SU-DHL-6 (cell line): ENCODE measurements at regions not wholly inside any gene's neighbourhood (a gene's known extent, or its start where the extent isn't known, plus 50 kb on each side); places are given as distances from the start of the nearest gene placed in this dataset.

Source experiments
- H2AFZ ChIP-seq: fragments of 200-600 bp; sonication (generic); 2 replicates; pipeline ENCODE4 v1.6.1; 2014; ENCODE audit warnings: low read depth, mild to moderate bottlenecking, moderate library complexity, mixed read lengths, antibody characterized with exemption, low read length; ENCODE audit not compliant: severe bottlenecking
- H3F3A ChIP-seq: fragments of 200-600 bp; shearing (Covaris generic); 2 replicates; pipeline ENCODE4 v1.6.0; 2016; ENCODE audit warnings: antibody characterized with exemption, mild to moderate bottlenecking; ENCODE audit not compliant: insufficient read depth
- H3K27ac ChIP-seq: fragments of 200-600 bp; sonication (generic); 2 replicates; pipeline ENCODE4 v1.5.1; 2016; ENCODE audit warnings: low read depth, mild to moderate bottlenecking, low read length, moderate library complexity, mixed read lengths
- H3K27me3 ChIP-seq: fragments of 200-600 bp; sonication (generic), shearing (Covaris generic); 2 replicates; pipeline ENCODE4 v1.6.0; 2014; ENCODE audit warnings: mild to moderate bottlenecking, low read length
- H3K36me3 ChIP-seq: fragments of 200-600 bp; sonication (generic); 2 replicates; pipeline ENCODE4 v1.6.1; 2014; ENCODE audit warnings: mild to moderate bottlenecking, low read length, mixed read lengths
- H3K4me2 ChIP-seq: fragments of 300-600, 200-600 bp; shearing (Covaris generic), sonication (generic); 2 replicates; pipeline ENCODE4 v1.6.0; 2014; ENCODE audit warnings: low read length, low read depth, mild to moderate bottlenecking; ENCODE audit not compliant: poor library complexity, severe bottlenecking
- H3K4me3 ChIP-seq: fragments of 200-600 bp; sonication (generic); 2 replicates; pipeline ENCODE4 v1.5.1; 2014; ENCODE audit warnings: antibody characterized with exemption, low read length, mild to moderate bottlenecking, mixed read lengths; ENCODE audit not compliant: insufficient read depth, poor library complexity, severe bottlenecking
- H3K79me2 ChIP-seq: fragments of 200-600 bp; sonication (generic); 2 replicates; pipeline ENCODE4 v1.6.1; 2014; ENCODE audit warnings: mild to moderate bottlenecking, low read length, moderate library complexity; ENCODE audit not compliant: insufficient read depth
- H3K9ac ChIP-seq: fragments of 200-600 bp; sonication (generic); 2 replicates; pipeline ENCODE4 v1.7.0; 2014; ENCODE audit warnings: mild to moderate bottlenecking, low read length
- H3K9me2 ChIP-seq: fragments of 200-600 bp; sonication (generic); replicated peaks from 2 replicates; pipeline ENCODE4 v1.6.1; 2014; ENCODE audit warnings: low read length; ENCODE audit not compliant: insufficient read depth
- H3K9me3 ChIP-seq: fragments of 200-600 bp; sonication (generic); 2 replicates; pipeline ENCODE4 v1.6.1; 2014; ENCODE audit warnings: low read length, mixed read lengths; ENCODE audit not compliant: insufficient read depth
- H4K20me1 ChIP-seq: fragments of 200-600 bp; sonication (generic); 2 replicates; pipeline ENCODE4 v1.6.1; 2014; ENCODE audit warnings: low read depth, mild to moderate bottlenecking, antibody characterized with exemption, low read length, moderate library complexity, mixed read lengths
- EZH2phosphoT487 ChIP-seq: fragments of 200-600 bp; sonication (generic), shearing (Covaris generic); conservative IDR thresholded peaks from 2 replicates; pipeline ENCODE4 v1.6.1; 2018; ENCODE audit warnings: mild to moderate bottlenecking, antibody characterized with exemption, low read length, moderate library complexity, mixed read lengths
- TF ChIP-seq, protein P1 (sequence below): fragments of 200-600 bp; sonication (generic); IDR thresholded peaks from one replicate; pipeline ENCODE4 v1.5.1; 2017; ENCODE audit warnings: antibody characterized with exemption, mild to moderate bottlenecking, low read length, moderate library complexity; ENCODE audit not compliant: insufficient read depth, poor library complexity, severe bottlenecking

DNA sequence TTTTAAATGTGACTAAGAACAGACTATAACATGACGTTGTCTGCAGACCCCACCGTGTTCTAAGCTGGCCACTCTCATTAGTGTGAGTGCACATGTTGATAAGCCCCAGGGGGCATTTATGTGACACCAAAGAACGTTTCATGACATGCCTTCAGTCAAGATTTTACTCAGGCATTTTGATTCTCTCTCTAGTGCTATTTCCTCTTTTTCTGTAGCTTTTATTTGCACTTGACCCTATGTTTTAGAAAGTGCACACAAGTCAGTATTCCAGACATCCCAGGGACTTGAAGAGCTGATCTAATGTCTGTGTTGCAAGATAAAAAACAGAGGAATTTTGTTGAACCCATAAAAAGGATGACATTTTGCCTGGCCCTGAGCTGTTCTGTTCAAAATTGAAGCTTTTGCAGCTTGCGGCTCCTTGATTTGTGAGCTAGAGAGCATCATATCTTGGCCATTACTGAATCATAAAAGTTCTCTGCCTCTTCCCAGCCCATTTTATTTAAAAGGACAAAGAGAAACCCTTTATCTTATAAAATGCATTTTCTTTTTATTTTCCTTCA lies 80.9 kb upstream of the TYRP1 start:
- Histone ChIP-seq H3F3A (no peaks in the 10 kb centered on the region), H4K20me1 (no peaks in the 10 kb centered on the region), H3K27ac (no peak overlapping the region), H3K36me3 (no peaks in the 10 kb centered on the region), H3K79me2 (no peaks in the 10 kb centered on the region), H2AFZ (no peak overlapping the region), H3K27me3 (no peaks in the 10 kb centered on the region), H3K9me3 (no peaks in the 10 kb centered on the region), H3K9me2 (no peaks in the 10 kb centered on the region; the same call in 1 of the 2 replicates), H3K4me3 (no peak overlapping the region), H3K9ac (no peak overlapping the region), H3K4me2 (no peak overlapping the region)
- TF ChIP-seq EZH2phosphoT487 = no peak
- TF ChIP-seq, protein P1, sequence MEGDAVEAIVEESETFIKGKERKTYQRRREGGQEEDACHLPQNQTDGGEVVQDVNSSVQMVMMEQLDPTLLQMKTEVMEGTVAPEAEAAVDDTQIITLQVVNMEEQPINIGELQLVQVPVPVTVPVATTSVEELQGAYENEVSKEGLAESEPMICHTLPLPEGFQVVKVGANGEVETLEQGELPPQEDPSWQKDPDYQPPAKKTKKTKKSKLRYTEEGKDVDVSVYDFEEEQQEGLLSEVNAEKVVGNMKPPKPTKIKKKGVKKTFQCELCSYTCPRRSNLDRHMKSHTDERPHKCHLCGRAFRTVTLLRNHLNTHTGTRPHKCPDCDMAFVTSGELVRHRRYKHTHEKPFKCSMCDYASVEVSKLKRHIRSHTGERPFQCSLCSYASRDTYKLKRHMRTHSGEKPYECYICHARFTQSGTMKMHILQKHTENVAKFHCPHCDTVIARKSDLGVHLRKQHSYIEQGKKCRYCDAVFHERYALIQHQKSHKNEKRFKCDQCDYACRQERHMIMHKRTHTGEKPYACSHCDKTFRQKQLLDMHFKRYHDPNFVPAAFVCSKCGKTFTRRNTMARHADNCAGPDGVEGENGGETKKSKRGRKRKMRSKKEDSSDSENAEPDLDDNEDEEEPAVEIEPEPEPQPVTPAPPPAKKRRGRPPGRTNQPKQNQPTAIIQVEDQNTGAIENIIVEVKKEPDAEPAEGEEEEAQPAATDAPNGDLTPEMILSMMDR = no peak

- H3K9ac ChIP-seq = no peak overlapping the region
- no peak overlapping the region for H3K4me2 ChIP-seq
- no peak overlapping the region for H3K27ac ChIP-seq
- no peaks in the 10 kb centered on the region for H3F3A ChIP-seq
- H3K36me3 ChIP-seq = no peaks in the 10 kb centered on the region
- H3K79me2 ChIP-seq = no peaks in the 10 kb centered on the region
- no peaks in the 10 kb centered on the region for H3K27me3 ChIP-seq
- no peaks in the 10 kb centered on the region; the same call in 1 of the 2 replicates for H3K9me2 ChIP-seq
- no peaks in the 10 kb centered on the region for H3K9me3 ChIP-seq
- TF ChIP-seq, protein P1 = no peak
- no peak for TF ChIP-seq EZH2phosphoT487
- H4K20me1 ChIP-seq = no peaks in the 10 kb centered on the region
- no peak overlapping the region for H2AFZ ChIP-seq
- H3K4me3 ChIP-seq = no peak overlapping the region
These were observed 80.1 kb upstream of the TYRP1 start for GRCh38 chr9:12613071-12613470.

DNA sequence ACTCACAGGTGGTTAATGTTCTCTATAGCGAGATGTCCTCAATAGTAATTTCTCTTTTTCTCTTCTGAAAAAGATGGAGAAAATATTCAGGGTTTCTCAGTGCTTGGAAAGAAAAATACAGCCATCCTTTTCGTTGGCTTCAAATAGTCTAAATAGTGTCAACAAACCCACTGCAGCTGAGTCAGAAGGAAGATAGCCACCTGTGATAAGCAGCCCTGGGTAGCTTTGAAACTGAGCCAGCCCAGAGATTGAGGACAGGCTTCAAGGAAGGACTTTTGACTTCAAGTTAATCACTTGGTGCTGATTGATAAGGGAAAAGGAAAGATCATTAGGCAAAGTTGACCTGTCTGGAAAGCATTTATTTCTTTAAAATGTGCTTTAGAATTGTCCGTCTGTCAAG lies 78.7 kb upstream of the TYRP1 start:
- H3K4me3 ChIP-seq = no peak overlapping the region
- no peaks in the 10 kb centered on the region for H3F3A ChIP-seq
- TF ChIP-seq, protein P1 = no peak
- no peak for TF ChIP-seq EZH2phosphoT487
- no peaks in the 10 kb centered on the region for H4K20me1 ChIP-seq
- no peaks in the 10 kb centered on the region; the same call in 1 of the 2 replicates for H3K9me2 ChIP-seq
- no peak overlapping the region for H3K27ac ChIP-seq
- no peaks in the 10 kb centered on the region for H3K9me3 ChIP-seq
- no peaks in the 10 kb centered on the region for H3K27me3 ChIP-seq
- no peak overlapping the region for H2AFZ ChIP-seq
- no peak overlapping the region for H3K4me2 ChIP-seq
- no peaks in the 10 kb centered on the region for H3K79me2 ChIP-seq
- H3K9ac ChIP-seq = no peak overlapping the region
- no peaks in the 10 kb centered on the region for H3K36me3 ChIP-seq
